Activated CD4-positive, alpha-beta memory T cell treated with anti-CD3 and anti-CD28 coated beads, Interleukin-2, amount 10 ng/mL, durations not matched to agents 7 days and 5 days (primary cell): ENCODE measurements at regions not wholly inside any gene's neighbourhood (a gene's known extent, or its start where the extent isn't known, plus 50 kb on each side); places are given as distances from the start of the nearest gene placed in this dataset.

Experiments used
- CTCF ChIA-PET: fragments of 350-600 bp; sonication (Branson Sonifier 250); formaldehyde crosslinking; loops from one replicate; lab custom pipeline; 2021; ENCODE audit warnings: antibody characterized with exemption, inconsistent platforms; lab: Charles Lee
- POLR2A ChIA-PET: fragments of 350-600 bp; sonication (Branson Sonifier 250); formaldehyde crosslinking; loops from one replicate; lab custom pipeline; 2021; ENCODE audit warnings: antibody characterized with exemption; lab: Charles Lee
- DNase-seq: peaks from one replicate; pipeline ENCODE4 v3.0.0-alpha.2; 2020
- H3K27ac Mint-ChIP-seq: one replicate; pipeline ENCODE4 v1.8.0; 2021; ENCODE audit warnings: mild to moderate bottlenecking, mixed read lengths
- H3K27me3 Mint-ChIP-seq: one replicate; pipeline ENCODE4 v1.8.0; 2021; ENCODE audit warnings: mixed read lengths
- H3K36me3 Mint-ChIP-seq: one replicate; pipeline ENCODE4 v1.8.0; 2021; ENCODE audit warnings: low read depth, mixed read lengths
- H3K4me1 Mint-ChIP-seq: one replicate; pipeline ENCODE4 v1.8.0; 2021; ENCODE audit warnings: mixed read lengths
- H3K4me3 Mint-ChIP-seq: one replicate; pipeline ENCODE4 v1.8.0; 2021; ENCODE audit warnings: mild to moderate bottlenecking, mixed read lengths
- H3K9me3 Mint-ChIP-seq: one replicate; pipeline ENCODE4 v1.8.0; 2021; ENCODE audit warnings: mixed read lengths

- CTCF ChIA-PET, result no interaction called here
- Mint-ChIP-seq H3K9me3 (peaks cover 5% of the 10 kb centered on the region), H3K4me1 (no peaks in the 10 kb centered on the region), H3K27ac (no peak overlapping the region), H3K4me3 (no peak overlapping the region), H3K27me3 (no peaks in the 10 kb centered on the region), H3K36me3 (no peaks in the 10 kb centered on the region)
- DNase-seq, result no peak
- POLR2A ChIA-PET, result no interaction called here
Measured at GRCh38 chr2:14344355-14344754, 288.2 kb upstream of the LRATD1 start.

DNA sequence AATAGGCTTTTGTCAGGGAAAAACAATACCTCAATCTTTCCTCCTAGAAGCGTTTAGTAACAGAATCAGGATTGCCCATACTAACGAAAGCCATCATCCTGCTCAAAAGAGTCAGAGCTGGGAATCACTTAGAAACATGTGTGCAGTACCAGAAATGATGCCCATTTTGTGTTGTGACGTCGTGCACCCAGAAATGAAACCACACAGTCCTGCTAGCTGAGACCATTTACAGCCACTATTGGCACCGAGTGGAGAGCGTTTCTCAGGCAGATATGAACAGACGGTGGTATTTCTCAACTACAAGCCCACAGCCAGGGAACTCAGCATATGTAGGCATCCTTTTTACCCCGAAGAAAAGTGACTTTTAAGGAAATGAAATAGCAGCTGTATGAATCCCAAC is 284.3 kb upstream of the LRATD1 start:
- DNase-seq, result no peak
- ChIA-PET CTCF (no interaction called here), POLR2A (no interaction called here)
- H3K9me3 Mint-ChIP-seq, result peaks cover 5% of the 10 kb centered on the region
- H3K4me1 Mint-ChIP-seq, result no peaks in the 10 kb centered on the region
- H3K4me3 Mint-ChIP-seq, result no peak overlapping the region
- H3K36me3 Mint-ChIP-seq, result no peaks in the 10 kb centered on the region
- H3K27ac Mint-ChIP-seq, result no peak overlapping the region
- no peaks in the 10 kb centered on the region for H3K27me3 Mint-ChIP-seq

DNA sequence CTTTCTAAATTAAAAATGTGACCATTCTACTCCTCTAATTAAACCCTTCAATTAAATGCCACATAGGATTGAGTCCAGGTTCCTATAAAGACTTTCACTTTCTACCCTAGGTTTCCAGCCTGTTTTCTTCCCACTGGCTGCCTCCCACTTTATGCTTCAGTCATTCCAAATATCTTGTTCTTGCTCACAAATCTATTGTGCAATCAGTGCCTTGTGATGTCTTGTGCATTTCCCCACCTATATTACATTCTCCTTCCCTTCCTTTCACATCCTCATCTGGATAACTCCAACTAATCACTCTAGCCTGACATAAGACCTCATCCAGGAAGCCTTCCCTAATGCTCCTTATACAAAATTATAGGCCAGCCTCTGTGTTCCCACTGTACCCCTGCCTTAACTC is 281.7 kb upstream of the LRATD1 start:
- Mint-ChIP-seq H3K4me1 (no peaks in the 10 kb centered on the region), H3K36me3 (no peaks in the 10 kb centered on the region)
- POLR2A ChIA-PET, result no interaction called here

GRCh38 chr2:14352067-14352466 is 280.4 kb upstream of the LRATD1 start:
- Mint-ChIP-seq H3K27me3 (no peaks in the 10 kb centered on the region), H3K4me1 (no peaks in the 10 kb centered on the region), H3K9me3 (peaks cover 5% of the 10 kb centered on the region), H3K27ac (no peak overlapping the region), H3K36me3 (no peaks in the 10 kb centered on the region), H3K4me3 (no peak overlapping the region)
- ChIA-PET CTCF (no interaction called here), POLR2A (no interaction called here)
- no peak for DNase-seq

More for the DNA sequence above, 281.7 kb upstream of the LRATD1 start:
- Mint-ChIP-seq H3K9me3 (peaks cover 5% of the 10 kb centered on the region), H3K4me3 (no peak overlapping the region), H3K27me3 (no peaks in the 10 kb centered on the region), H3K27ac (no peak overlapping the region)
- DNase-seq, result no peak
- CTCF ChIA-PET, result no interaction called here

DNA sequence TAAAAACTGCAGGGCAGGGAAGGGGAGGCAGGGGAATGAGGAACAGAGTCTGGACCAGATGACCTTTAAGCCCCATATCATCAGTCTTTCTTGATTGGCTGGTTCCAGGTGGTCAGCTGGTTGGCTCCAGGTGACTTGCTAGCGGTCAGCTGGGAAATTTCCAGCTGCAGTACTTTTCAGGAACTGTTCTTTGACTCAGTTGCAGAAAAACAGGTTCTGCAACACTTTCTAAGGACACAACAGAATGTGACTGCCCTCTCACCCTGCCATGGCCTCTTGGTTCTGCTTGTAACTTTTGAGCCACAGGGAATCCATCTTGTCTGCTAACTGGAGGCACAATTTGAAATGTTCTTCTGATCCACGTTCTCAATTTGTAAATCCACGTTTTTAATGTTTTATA is 278.3 kb upstream of the LRATD1 start:
- Mint-ChIP-seq H3K4me3 (no peak overlapping the region), H3K36me3 (no peaks in the 10 kb centered on the region), H3K27ac (no peak overlapping the region), H3K9me3 (no peaks in the 10 kb centered on the region), H3K27me3 (no peaks in the 10 kb centered on the region), H3K4me1 (no peaks in the 10 kb centered on the region)
- POLR2A ChIA-PET, result no interaction called here
- no peak for DNase-seq
- CTCF ChIA-PET, result no interaction called here

- Mint-ChIP-seq H3K4me3 (no peak overlapping the region), H3K27me3 (no peaks in the 10 kb centered on the region), H3K36me3 (no peaks in the 10 kb centered on the region), H3K9me3 (no peaks in the 10 kb centered on the region), H3K4me1 (no peaks in the 10 kb centered on the region), H3K27ac (no peak overlapping the region)
- ChIA-PET CTCF (no interaction called here), POLR2A (no interaction called here)
- no peak for DNase-seq
Measured at GRCh38 chr2:14355102-14355501, 277.4 kb upstream of the LRATD1 start.

- no peak overlapping the region for H3K27ac Mint-ChIP-seq
- no peaks in the 10 kb centered on the region for H3K36me3 Mint-ChIP-seq
- no peak for DNase-seq
- H3K4me1 Mint-ChIP-seq, result no peaks in the 10 kb centered on the region
- CTCF ChIA-PET, result no interaction called here
- H3K4me3 Mint-ChIP-seq, result no peak overlapping the region
- H3K9me3 Mint-ChIP-seq, result peaks cover 5% of the 10 kb centered on the region
- POLR2A ChIA-PET, result no interaction called here
- H3K27me3 Mint-ChIP-seq, result no peaks in the 10 kb centered on the region
Measured at GRCh38 chr2:14358339-14358738, 274.2 kb upstream of the LRATD1 start.

DNA sequence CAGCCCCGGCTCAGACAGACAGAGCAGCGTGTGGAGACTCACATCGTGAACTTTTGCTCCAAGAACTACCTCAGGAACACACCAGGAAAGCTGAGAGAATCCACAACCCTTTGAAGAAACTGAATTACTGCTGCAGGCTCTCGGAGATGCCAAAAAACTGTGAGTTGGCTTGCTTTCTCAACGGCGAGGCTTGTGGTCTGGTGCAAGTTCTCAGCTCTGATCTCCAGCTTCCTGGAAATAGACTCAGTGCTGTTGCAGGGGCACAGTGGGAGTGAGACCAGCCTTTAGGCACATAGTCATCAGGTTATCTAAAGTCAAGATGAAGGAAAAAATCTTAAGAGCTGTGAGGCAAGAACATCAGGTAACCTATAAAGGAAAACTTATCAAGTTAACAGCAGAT is 273.7 kb upstream of the LRATD1 start:
- no peaks in the 10 kb centered on the region for H3K4me1 Mint-ChIP-seq
- peaks cover 5% of the 10 kb centered on the region for H3K9me3 Mint-ChIP-seq
- no peak overlapping the region for H3K27ac Mint-ChIP-seq
- CTCF ChIA-PET, result no interaction called here
- no peaks in the 10 kb centered on the region for H3K36me3 Mint-ChIP-seq
- H3K4me3 Mint-ChIP-seq, result no peak overlapping the region
- no peaks in the 10 kb centered on the region for H3K27me3 Mint-ChIP-seq
- POLR2A ChIA-PET, result no interaction called here
- no peak for DNase-seq

DNA sequence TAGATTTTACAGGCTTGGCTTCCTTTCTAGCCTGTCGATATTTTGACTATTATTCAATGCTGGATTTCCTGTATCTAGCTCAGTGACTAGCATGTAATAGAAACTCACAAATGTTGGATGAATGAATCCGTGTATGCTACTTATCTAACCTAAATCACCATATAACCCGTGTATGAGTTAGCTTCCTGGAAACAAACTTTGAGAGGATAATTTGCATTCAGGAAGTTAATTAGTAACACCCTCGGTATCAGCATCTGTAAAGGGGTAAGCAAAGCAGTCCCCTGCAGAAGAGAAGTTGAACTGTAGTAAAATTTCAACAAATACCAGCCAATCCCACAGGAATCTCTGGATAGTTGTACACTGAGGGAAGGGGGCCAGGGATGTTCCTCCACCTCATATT is 269.4 kb upstream of the LRATD1 start:
- H3K4me1 Mint-ChIP-seq, result no peaks in the 10 kb centered on the region
- H3K27ac Mint-ChIP-seq, result no peak overlapping the region
- H3K27me3 Mint-ChIP-seq, result no peaks in the 10 kb centered on the region
- CTCF ChIA-PET, result interaction anchor here (0.6 kb wide), 1 partner anchor 1545 kb away, joined by 5 read pairs; no protein-coding TSS in a partner anchor
- no peak overlapping the region for H3K4me3 Mint-ChIP-seq
- peaks cover 5% of the 10 kb centered on the region for H3K9me3 Mint-ChIP-seq
- no peaks in the 10 kb centered on the region for H3K36me3 Mint-ChIP-seq
- POLR2A ChIA-PET, result no interaction called here
- no peak for DNase-seq

DNA sequence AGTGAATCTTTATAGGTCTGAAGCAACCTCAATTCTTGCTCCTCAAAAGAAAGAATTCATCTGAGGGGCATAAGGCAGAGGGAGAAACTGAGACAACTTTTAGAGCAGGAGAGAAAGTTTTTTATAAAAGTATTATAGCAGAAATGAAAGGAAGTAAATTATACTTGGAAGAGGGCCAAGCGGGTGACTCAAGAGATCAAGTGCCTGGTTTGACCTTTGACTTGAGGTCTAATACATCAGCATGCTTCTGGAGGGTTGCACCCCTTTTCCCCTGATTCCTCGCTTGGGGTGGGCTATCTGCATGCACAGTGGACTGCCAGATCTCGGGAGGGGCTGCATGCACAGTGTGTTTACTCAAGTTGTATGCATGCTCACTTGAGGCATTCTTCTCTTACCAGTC is 268.5 kb upstream of the LRATD1 start:
- no peak for DNase-seq
- H3K27me3 Mint-ChIP-seq, result no peaks in the 10 kb centered on the region
- peaks cover 5% of the 10 kb centered on the region for H3K9me3 Mint-ChIP-seq
- ChIA-PET POLR2A (no interaction called here), CTCF (interaction anchor here (0.6 kb wide), 1 partner anchor 1544 kb away, joined by 5 read pairs; no protein-coding TSS in a partner anchor)
- no peaks in the 10 kb centered on the region for H3K36me3 Mint-ChIP-seq
- H3K4me1 Mint-ChIP-seq, result no peaks in the 10 kb centered on the region
- H3K27ac Mint-ChIP-seq, result no peak overlapping the region
- no peak overlapping the region for H3K4me3 Mint-ChIP-seq

GRCh38 chr2:14364471-14364870 is 268.0 kb upstream of the LRATD1 start:
- Mint-ChIP-seq H3K27ac (no peak overlapping the region), H3K27me3 (no peaks in the 10 kb centered on the region), H3K9me3 (peaks cover 5% of the 10 kb centered on the region), H3K36me3 (no peaks in the 10 kb centered on the region), H3K4me1 (no peaks in the 10 kb centered on the region), H3K4me3 (no peak overlapping the region)
- POLR2A ChIA-PET, result no interaction called here
- CTCF ChIA-PET, result no interaction called here
- no peak for DNase-seq

DNA sequence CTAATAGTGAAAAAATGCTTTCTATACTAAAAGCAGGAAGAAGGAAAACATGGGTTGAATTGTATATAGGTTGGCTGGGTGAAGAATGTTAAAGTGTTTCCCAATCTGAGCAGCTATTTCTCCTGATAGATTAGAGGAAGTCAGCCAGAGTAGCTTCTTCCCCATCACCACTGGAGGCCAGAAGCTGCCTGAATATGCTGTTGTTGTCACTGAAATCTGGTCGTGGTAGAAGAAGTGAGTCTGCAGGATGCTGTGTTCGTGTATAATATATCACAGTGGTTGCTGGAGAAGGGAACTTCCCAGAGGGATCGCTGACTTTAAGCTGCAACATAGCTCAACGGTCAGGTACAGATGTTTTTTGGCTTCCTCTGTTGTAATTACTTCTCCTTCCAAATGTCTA is 247.5 kb upstream of the LRATD1 start:
- H3K27ac Mint-ChIP-seq, result no peak overlapping the region
- H3K4me3 Mint-ChIP-seq, result no peak overlapping the region
- no peaks in the 10 kb centered on the region for H3K36me3 Mint-ChIP-seq
- ChIA-PET CTCF (no interaction called here), POLR2A (no interaction called here)
- no peaks in the 10 kb centered on the region for H3K4me1 Mint-ChIP-seq
- H3K27me3 Mint-ChIP-seq, result no peaks in the 10 kb centered on the region
- no peaks in the 10 kb centered on the region for H3K9me3 Mint-ChIP-seq
- DNase-seq, result no peak

- DNase-seq, result no peak
- Mint-ChIP-seq H3K27ac (no peak overlapping the region), H3K27me3 (no peaks in the 10 kb centered on the region), H3K36me3 (no peaks in the 10 kb centered on the region), H3K9me3 (peaks cover 2% of the 10 kb centered on the region), H3K4me3 (no peak overlapping the region), H3K4me1 (no peaks in the 10 kb centered on the region)
- ChIA-PET CTCF (no interaction called here), POLR2A (no interaction called here)
Measured at GRCh38 chr2:14387332-14387731, 245.2 kb upstream of the LRATD1 start.

- CTCF ChIA-PET, result no interaction called here
- H3K4me1 Mint-ChIP-seq, result no peaks in the 10 kb centered on the region
- peaks cover 2% of the 10 kb centered on the region for H3K9me3 Mint-ChIP-seq
- no peaks in the 10 kb centered on the region for H3K36me3 Mint-ChIP-seq
- no peak for DNase-seq
- H3K4me3 Mint-ChIP-seq, result no peak overlapping the region
- H3K27me3 Mint-ChIP-seq, result no peaks in the 10 kb centered on the region
- POLR2A ChIA-PET, result no interaction called here
- H3K27ac Mint-ChIP-seq, result no peak overlapping the region
Measured at GRCh38 chr2:14388724-14389123, 243.8 kb upstream of the LRATD1 start.
